ENCODE measurements at regions not wholly inside any gene's neighbourhood (a gene's known extent, or its start where the extent isn't known, plus 50 kb on each side); places are given as distances from the start of the nearest gene placed in this dataset.
A peak's percentile ranks its signal among the peaks of the same experiment; 100 is the strongest.

DNA sequence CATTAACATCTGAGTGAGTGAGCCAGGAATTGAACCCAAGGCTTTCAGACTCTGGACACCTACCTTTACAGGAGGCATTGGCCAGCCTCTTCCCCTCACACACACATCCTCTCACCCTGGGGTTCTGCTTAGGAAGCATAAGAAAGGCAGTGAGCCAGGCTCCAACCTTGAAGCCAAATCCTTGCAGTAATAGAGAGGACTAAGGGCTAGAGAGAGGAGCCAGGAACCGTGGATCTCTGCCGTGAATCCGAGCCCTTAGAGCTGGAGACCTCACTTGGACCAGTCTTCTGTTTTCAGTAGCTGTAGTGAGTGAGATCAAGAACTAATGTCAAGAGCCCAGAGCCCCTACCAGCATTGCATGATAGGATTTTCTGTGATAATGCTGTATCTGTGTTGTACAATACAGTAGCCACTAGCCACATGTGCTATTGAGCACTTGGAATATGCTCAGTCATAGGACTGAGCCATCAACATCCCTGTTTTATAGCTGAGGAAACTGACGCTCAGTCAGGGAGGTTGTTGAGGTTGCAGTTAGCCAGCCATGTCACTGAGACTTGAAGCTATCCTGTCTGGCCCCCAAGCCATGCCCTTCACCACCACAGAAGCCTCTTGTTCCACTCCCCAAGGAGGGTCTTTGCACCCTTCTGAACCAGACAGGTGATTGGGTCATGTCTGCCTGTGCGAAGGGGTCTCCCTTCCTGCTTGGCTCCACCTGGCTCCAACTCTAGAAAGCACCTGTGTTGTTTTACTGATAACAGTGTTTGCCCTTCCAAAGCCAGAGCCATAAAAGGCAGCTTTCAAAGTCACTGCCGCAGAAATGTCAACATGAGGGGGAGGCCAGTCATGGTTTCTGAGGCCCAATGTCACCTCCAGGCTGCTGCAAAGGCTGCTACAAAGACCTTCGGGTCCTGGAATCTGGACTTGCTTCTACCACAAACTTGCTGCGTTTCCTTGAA lies 101.1 kb upstream of the JUN start (continued):
- TF ChIP-seq POLR2B (IDR thresholded peaks at IDR 0.05; ENCODE audit: low read depth, partially characterized antibody) (no peak), HNRNPL (IDR thresholded peaks at IDR 0.05; ENCODE audit: low read depth, low read length) (no peak), CREBBP (IDR thresholded peaks at IDR 0.05; ENCODE audit: low read depth, low read length) (no peak), TAF1 (IDR thresholded peaks at IDR 0.05; ENCODE audit: control insufficient read depth, extremely low read depth, insufficient read depth, low read length, severe bottlenecking) (no peak), ZNF347 (CRISPR knock-in tag; IDR thresholded peaks at IDR 0.05; ENCODE audit: low read depth) (no peak), POLR3G (IDR thresholded peaks at IDR 0.05; ENCODE audit: extremely low read depth, insufficient read length, insufficient replicate concordance) (no peak), ZNF717 (CRISPR knock-in tag; IDR thresholded peaks at IDR 0.05) (no peak), FOSL1 (tag; conservative IDR thresholded peaks at IDR 0.05) (no peak), SOX6 (IDR thresholded peaks at IDR 0.05) (peak; percentile 67), ZNF780A (CRISPR knock-in tag; IDR thresholded peaks at IDR 0.05) (no peak), BRD4 (IDR thresholded peaks at IDR 0.05) (no peak)
- TF ChIP-seq, protein P1, sequence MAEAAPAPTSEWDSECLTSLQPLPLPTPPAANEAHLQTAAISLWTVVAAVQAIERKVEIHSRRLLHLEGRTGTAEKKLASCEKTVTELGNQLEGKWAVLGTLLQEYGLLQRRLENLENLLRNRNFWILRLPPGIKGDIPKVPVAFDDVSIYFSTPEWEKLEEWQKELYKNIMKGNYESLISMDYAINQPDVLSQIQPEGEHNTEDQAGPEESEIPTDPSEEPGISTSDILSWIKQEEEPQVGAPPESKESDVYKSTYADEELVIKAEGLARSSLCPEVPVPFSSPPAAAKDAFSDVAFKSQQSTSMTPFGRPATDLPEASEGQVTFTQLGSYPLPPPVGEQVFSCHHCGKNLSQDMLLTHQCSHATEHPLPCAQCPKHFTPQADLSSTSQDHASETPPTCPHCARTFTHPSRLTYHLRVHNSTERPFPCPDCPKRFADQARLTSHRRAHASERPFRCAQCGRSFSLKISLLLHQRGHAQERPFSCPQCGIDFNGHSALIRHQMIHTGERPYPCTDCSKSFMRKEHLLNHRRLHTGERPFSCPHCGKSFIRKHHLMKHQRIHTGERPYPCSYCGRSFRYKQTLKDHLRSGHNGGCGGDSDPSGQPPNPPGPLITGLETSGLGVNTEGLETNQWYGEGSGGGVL (CRISPR knock-in tag; IDR thresholded peaks at IDR 0.05) = no peak
- TF ChIP-seq, protein P2, sequence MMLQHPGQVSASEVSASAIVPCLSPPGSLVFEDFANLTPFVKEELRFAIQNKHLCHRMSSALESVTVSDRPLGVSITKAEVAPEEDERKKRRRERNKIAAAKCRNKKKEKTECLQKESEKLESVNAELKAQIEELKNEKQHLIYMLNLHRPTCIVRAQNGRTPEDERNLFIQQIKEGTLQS (IDR thresholded peaks at IDR 0.05) = 0 out of 2 replicates have a peak, but pooled peaks have one; percentile 34
- TF ChIP-seq, protein P2 (CRISPR knock-in tag; conservative IDR thresholded peaks at IDR 0.05) = no peak
